SH-SY5Y (cell line): ENCODE measurements at regions not wholly inside any gene's neighbourhood (a gene's known extent, or its start where the extent isn't known, plus 50 kb on each side); places are given as distances from the start of the nearest gene placed in this dataset.

Experiments used
- GATA2 ChIP-seq: IDR thresholded peaks from 2 replicates; pipeline ENCODE4 v1.6.1; 2011; ENCODE audit warnings: mild to moderate bottlenecking, low read depth, low read length
- GATA3 ChIP-seq: IDR thresholded peaks from 2 replicates; pipeline ENCODE4 v1.6.1; 2011; ENCODE audit warnings: low read depth, mild to moderate bottlenecking, low read length, moderate library complexity

GRCh38 chr3:124422805-124423204 lies 307.4 kb upstream of the UMPS start:
- TF ChIP-seq GATA2 (no peak), GATA3 (no peak)
